ENCODE measurements at regions not wholly inside any gene's neighbourhood (a gene's known extent, or its start where the extent isn't known, plus 50 kb on each side); places are given as distances from the start of the nearest gene placed in this dataset.

GRCh38 chr14:30078811-30079402 lies 151.3 kb upstream of the PRKD1 start:
- TF ChIP-seq CTCF (IDR thresholded peaks at IDR 0.05; ENCODE audit: low read length), result no peak
- TF ChIP-seq EZH2 (optimal IDR thresholded peaks at IDR 0.05; ENCODE audit: low read depth, low read length), result no peak
